ENCODE measurements at regions not wholly inside any gene's neighbourhood (a gene's known extent, or its start where the extent isn't known, plus 50 kb on each side); places are given as distances from the start of the nearest gene placed in this dataset.

DNA sequence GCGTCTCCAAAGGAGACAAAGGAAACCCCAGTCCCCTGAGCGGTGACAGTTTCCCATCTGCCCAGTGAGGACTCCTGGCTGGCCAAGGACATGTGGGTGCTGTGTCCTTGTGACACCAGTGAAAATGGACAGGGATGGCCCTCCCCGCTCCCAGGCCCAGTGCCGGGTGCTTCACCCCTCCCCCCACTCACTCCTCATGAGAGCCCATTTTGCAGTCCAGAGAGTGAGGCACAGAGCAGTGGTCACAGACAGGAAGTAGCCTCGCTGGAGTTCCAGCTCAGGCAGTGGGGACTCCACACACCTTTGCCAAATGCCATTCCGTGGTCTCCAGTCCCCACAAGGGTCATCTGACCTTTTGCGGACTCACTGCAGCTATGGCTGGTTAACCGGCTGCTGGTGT lies 642.9 kb downstream of the PTPRU start:
- TF ChIP-seq, protein P1, sequence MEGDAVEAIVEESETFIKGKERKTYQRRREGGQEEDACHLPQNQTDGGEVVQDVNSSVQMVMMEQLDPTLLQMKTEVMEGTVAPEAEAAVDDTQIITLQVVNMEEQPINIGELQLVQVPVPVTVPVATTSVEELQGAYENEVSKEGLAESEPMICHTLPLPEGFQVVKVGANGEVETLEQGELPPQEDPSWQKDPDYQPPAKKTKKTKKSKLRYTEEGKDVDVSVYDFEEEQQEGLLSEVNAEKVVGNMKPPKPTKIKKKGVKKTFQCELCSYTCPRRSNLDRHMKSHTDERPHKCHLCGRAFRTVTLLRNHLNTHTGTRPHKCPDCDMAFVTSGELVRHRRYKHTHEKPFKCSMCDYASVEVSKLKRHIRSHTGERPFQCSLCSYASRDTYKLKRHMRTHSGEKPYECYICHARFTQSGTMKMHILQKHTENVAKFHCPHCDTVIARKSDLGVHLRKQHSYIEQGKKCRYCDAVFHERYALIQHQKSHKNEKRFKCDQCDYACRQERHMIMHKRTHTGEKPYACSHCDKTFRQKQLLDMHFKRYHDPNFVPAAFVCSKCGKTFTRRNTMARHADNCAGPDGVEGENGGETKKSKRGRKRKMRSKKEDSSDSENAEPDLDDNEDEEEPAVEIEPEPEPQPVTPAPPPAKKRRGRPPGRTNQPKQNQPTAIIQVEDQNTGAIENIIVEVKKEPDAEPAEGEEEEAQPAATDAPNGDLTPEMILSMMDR (conservative IDR thresholded peaks at IDR 0.05; ENCODE audit: low read length): no peak
- no peak for TF ChIP-seq EZH2phosphoT487 (IDR thresholded peaks at IDR 0.05; ENCODE audit: borderline replicate concordance)
